CD14-positive monocyte (primary cell): ENCODE measurements at regions not wholly inside any gene's neighbourhood (a gene's known extent, or its start where the extent isn't known, plus 50 kb on each side); places are given as distances from the start of the nearest gene placed in this dataset.

Experiments used
- DNase-seq, 3 donors: peaks; one replicate each; pipeline ENCODE4 v3.0.0-alpha.2; 2011 to 2022
- H2AFZ ChIP-seq: 2 replicates; pipeline ENCODE4 v1.6.0; 2012; ENCODE audit warnings: mild to moderate bottlenecking, low read depth, low read length, inconsistent platforms; ENCODE audit not compliant: insufficient read depth, poor library complexity, severe bottlenecking
- H3K27ac ChIP-seq, 2 donors: 1 replicate in 1 of 2; 2 replicates in 1 of 2; pipeline ENCODE4 v1.5.1; 2012 to 2013; ENCODE audit warnings: low read length in 2 of 2, control low read depth in 1 of 2, inconsistent platforms in 1 of 2, low read depth in 1 of 2, mild to moderate bottlenecking in 1 of 2
- H3K27me3 ChIP-seq, 2 donors: one replicate each; pipeline versions ENCODE4 v1.6.0 to v1.6.1; 2011 to 2013; ENCODE audit warnings: low read length in 2 of 2; ENCODE audit not compliant: control insufficient read depth in 2 of 2, insufficient read depth in 2 of 2
- H3K36me3 ChIP-seq, 2 donors: replicated peaks in 1 of 2; 1 replicate in 1 of 2; 2 replicates in 1 of 2; pipeline versions ENCODE4 v1.5.1 to v1.6.1; 2012 to 2013; ENCODE audit warnings: low read length in 2 of 2, control low read depth in 1 of 2, inconsistent platforms in 1 of 2, mild to moderate bottlenecking in 1 of 2; ENCODE audit not compliant: insufficient read depth in 2 of 2, control insufficient read depth in 1 of 2
- H3K4me1 ChIP-seq, 2 donors: 1 replicate in 1 of 2; 2 replicates in 1 of 2; pipeline versions ENCODE4 v1.5.1 to v1.6.1; 2012 to 2013; ENCODE audit warnings: low read length in 2 of 2, control low read depth in 1 of 2, inconsistent platforms in 1 of 2, mild to moderate bottlenecking in 1 of 2, moderate library complexity in 1 of 2; ENCODE audit not compliant: insufficient read depth in 2 of 2, control insufficient read depth in 1 of 2
- H3K4me2 ChIP-seq: replicated peaks from 2 replicates; pipeline ENCODE3; 2012; ENCODE audit warnings: low read length, moderate library complexity, mild to moderate bottlenecking; ENCODE audit not compliant: poor library complexity, severe bottlenecking; ENCODE audit errors: extremely low read depth
- H3K4me3 ChIP-seq, 3 experiments: fragments of 200-600 bp in 1 of 3; sonication (generic) in 1 of 3; replicated peaks in 1 of 3; 1 replicate in 2 of 3; 2 replicates in 1 of 3; pipeline ENCODE4 v1.5.1; 2011 to 2013; ENCODE audit warnings: low read length in 3 of 3, mild to moderate bottlenecking in 3 of 3, control low read depth in 2 of 3, low read depth in 2 of 3, inconsistent platforms in 1 of 3, moderate library complexity in 1 of 3
- H3K79me2 ChIP-seq: 2 replicates; pipeline ENCODE4 v1.6.0; 2012; ENCODE audit warnings: mild to moderate bottlenecking, control low read depth, inconsistent platforms, low read length, moderate library complexity; ENCODE audit not compliant: insufficient read depth
- H3K9ac ChIP-seq: 2 replicates; pipeline ENCODE4 v1.6.0; 2017; ENCODE audit warnings: low read length, mild to moderate bottlenecking; ENCODE audit not compliant: insufficient read depth, poor library complexity, severe bottlenecking
- H3K9me3 ChIP-seq, 2 donors: replicated peaks in 1 of 2; 1 replicate in 1 of 2; 2 replicates in 1 of 2; pipeline versions ENCODE4 v1.5.1 to v1.6.1; 2012 to 2013; ENCODE audit warnings: low read length in 2 of 2, control low read depth in 1 of 2; ENCODE audit not compliant: control insufficient read depth in 1 of 2, insufficient read depth in 1 of 2
- H4K20me1 ChIP-seq: 2 replicates; pipeline ENCODE4 v1.6.0; 2012; ENCODE audit warnings: mild to moderate bottlenecking, low read length, control low read depth, moderate library complexity; ENCODE audit not compliant: insufficient read depth
- H3K27ac Mint-ChIP-seq, 7 donors: one replicate each; pipeline ENCODE4 v1.8.0; 2020; ENCODE audit warnings: mild to moderate bottlenecking in 7 of 7, mixed read lengths in 7 of 7, moderate library complexity in 6 of 7, inconsistent platforms in 2 of 7
- H3K27me3 Mint-ChIP-seq, 3 donors: one replicate each; pipeline ENCODE4 v1.8.0; 2021 to 2022; ENCODE audit warnings: low read depth in 3 of 3, mild to moderate bottlenecking in 3 of 3, mixed read lengths in 3 of 3, moderate library complexity in 3 of 3, inconsistent platforms in 1 of 3
- H3K36me3 Mint-ChIP-seq, 2 donors: one replicate each; pipeline ENCODE4 v1.8.0; 2020; ENCODE audit warnings: mixed read lengths in 2 of 2, inconsistent platforms in 1 of 2, mild to moderate bottlenecking in 1 of 2
- H3K4me1 Mint-ChIP-seq: one replicate; pipeline ENCODE4 v1.8.0; 2020; ENCODE audit warnings: mild to moderate bottlenecking, mixed read lengths
- H3K4me3 Mint-ChIP-seq, 2 donors: one replicate each; pipeline ENCODE4 v1.8.0; 2020; ENCODE audit warnings: mild to moderate bottlenecking in 2 of 2, mixed read lengths in 2 of 2, moderate library complexity in 1 of 2
- H3K9me3 Mint-ChIP-seq, 7 donors: one replicate each; pipeline ENCODE4 v1.8.0; 2020 to 2022; ENCODE audit warnings: mixed read lengths in 7 of 7, mild to moderate bottlenecking in 6 of 7, moderate library complexity in 6 of 7, inconsistent platforms in 2 of 7
- WGBS: methylation state at CpG from one replicate; pipeline ENCODE4 v1.1.5; 2013; ENCODE audit warnings: missing lambda C conversion rate; ENCODE audit not compliant: insufficient coverage; 5-methylcytosine and 5-hydroxymethylcytosine counted together
- intact Hi-C, 2 donors: fragments of 100-400 bp; cut with micrococcal nuclease; formaldehyde crosslinking; loops; one replicate each; pipeline versions ENCODE4 v1.15.0 to v1.15.1; 2023
- TF ChIP-seq, protein P1 (sequence below): fragments of 200-600 bp; IDR thresholded peaks from one replicate; pipeline ENCODE4 v1.8.0; 2022; ENCODE audit warnings: antibody characterized with exemption, mild to moderate bottlenecking

DNA sequence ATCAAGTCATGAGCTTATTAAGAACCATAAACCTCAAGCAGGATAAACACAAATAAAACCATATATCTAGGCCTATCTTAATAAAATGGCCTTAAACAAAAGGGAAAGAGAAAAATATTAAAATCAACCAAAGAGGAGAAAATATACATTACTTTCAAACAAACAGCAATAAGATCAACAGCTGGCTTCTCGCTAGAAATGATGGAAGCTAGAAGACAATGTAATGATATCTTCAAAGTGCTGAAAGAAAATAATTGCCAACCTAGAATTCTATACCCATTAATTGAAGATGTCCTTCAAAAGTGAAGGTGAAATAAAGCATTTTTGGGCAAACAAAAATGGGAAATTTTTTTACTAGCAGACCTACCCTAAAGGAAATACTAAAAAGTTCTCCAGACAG, 142.9 kb upstream of the PODXL start:
- H3K4me2 ChIP-seq, result no peak overlapping the region
- H3K27ac Mint-ChIP-seq, result no peak overlapping the region
- peaks cover 2 to 5% (median 5%) of the 10 kb centered on the region in 3 donors for H3K27me3 Mint-ChIP-seq
- no peak for DNase-seq
- TF ChIP-seq, protein P1, sequence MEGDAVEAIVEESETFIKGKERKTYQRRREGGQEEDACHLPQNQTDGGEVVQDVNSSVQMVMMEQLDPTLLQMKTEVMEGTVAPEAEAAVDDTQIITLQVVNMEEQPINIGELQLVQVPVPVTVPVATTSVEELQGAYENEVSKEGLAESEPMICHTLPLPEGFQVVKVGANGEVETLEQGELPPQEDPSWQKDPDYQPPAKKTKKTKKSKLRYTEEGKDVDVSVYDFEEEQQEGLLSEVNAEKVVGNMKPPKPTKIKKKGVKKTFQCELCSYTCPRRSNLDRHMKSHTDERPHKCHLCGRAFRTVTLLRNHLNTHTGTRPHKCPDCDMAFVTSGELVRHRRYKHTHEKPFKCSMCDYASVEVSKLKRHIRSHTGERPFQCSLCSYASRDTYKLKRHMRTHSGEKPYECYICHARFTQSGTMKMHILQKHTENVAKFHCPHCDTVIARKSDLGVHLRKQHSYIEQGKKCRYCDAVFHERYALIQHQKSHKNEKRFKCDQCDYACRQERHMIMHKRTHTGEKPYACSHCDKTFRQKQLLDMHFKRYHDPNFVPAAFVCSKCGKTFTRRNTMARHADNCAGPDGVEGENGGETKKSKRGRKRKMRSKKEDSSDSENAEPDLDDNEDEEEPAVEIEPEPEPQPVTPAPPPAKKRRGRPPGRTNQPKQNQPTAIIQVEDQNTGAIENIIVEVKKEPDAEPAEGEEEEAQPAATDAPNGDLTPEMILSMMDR, result no peak
- no peaks in the 10 kb centered on the region for H3K36me3 Mint-ChIP-seq
- no peak overlapping the region for H3K27ac ChIP-seq
- H3K4me3 Mint-ChIP-seq, result no peak overlapping the region
- no peak overlapping the region for H3K9ac ChIP-seq
- H3K4me1 ChIP-seq, result no peaks in the 10 kb centered on the region
- peaks cover 0 to under 1% (median 0%) of the 10 kb centered on the region in 7 donors for H3K9me3 Mint-ChIP-seq
- H3K36me3 ChIP-seq, result no peaks in the 10 kb centered on the region
- H4K20me1 ChIP-seq, result no peaks in the 10 kb centered on the region
- intact Hi-C loops, result loop anchor here in 1 of 2 donors (10.0 kb wide), 1 partner anchor 885 kb away; no protein-coding TSS in a partner anchor
- no peak overlapping the region for H2AFZ ChIP-seq
- no peaks in the 10 kb centered on the region for H3K79me2 ChIP-seq
- no peak overlapping the region for H3K4me3 ChIP-seq
- no peaks in the 10 kb centered on the region for H3K9me3 ChIP-seq
- no CpG with 5 or more reads among the region's 1 CpG for WGBS
- H3K27me3 ChIP-seq, result no peaks in the 10 kb centered on the region
- no peaks in the 10 kb centered on the region for H3K4me1 Mint-ChIP-seq

GRCh38 chr7:131692131-131692960, 135.9 kb upstream of the PODXL start:
- 25% methylated on average over 30 of the region's 30 CpGs for WGBS
- Histone ChIP-seq H3K9ac (no peak overlapping the region), H4K20me1 (no peaks in the 10 kb centered on the region), H3K9me3 (no peaks in the 10 kb centered on the region), H3K4me2 (no peak overlapping the region), H3K4me1 (peaks cover 0 to 3% of the 10 kb centered on the region in 2 donors), H2AFZ (no peak overlapping the region), H3K4me3 (no peak overlapping the region), H3K27ac (no peak overlapping the region), H3K36me3 (no peaks in the 10 kb centered on the region), H3K27me3 (no peaks in the 10 kb centered on the region), H3K79me2 (no peaks in the 10 kb centered on the region)
- H3K27me3 Mint-ChIP-seq, result peaks cover 9 to 21% (median 20%) of the 10 kb centered on the region in 3 donors
- peak overlapping the region in 1 of 2 donors; percentile 42 for H3K4me3 Mint-ChIP-seq
- peaks cover 5% of the 10 kb centered on the region for H3K4me1 Mint-ChIP-seq
- no peak for DNase-seq
- H3K27ac Mint-ChIP-seq, result peak overlapping the region in 1 of 7 donors; percentile 55
- TF ChIP-seq, protein P1, result peak; percentile 68
- H3K36me3 Mint-ChIP-seq, result no peaks in the 10 kb centered on the region
- intact Hi-C loops, result loop anchor here in 1 of 2 donors (10.0 kb wide), 1 partner anchor 892 kb away; no protein-coding TSS in a partner anchor
- no peaks in the 10 kb centered on the region for H3K9me3 Mint-ChIP-seq
